Spleen (tissue), 11 donors: ENCODE measurements at regions not wholly inside any gene's neighbourhood (a gene's known extent, or its start where the extent isn't known, plus 50 kb on each side); places are given as distances from the start of the nearest gene placed in this dataset.

Experiments used
- DNase-seq: peaks from one replicate; pipeline ENCODE4 v3.0.0-alpha.2; 2020
- H3K27ac ChIP-seq, 8 donors: fragments of 200-600 bp; sonication (generic) in 7 of 8; 1 replicate in 4 of 8; 2 replicates in 4 of 8; pipeline versions ENCODE4 v1.5.0 to v1.8.0; 2016 to 2021; ENCODE audit warnings: inconsistent platforms in 4 of 8, mild to moderate bottlenecking in 4 of 8, moderate library complexity in 1 of 8
- H3K27me3 ChIP-seq, 7 donors: fragments of 200-600 bp; sonication (generic) in 6 of 7; replicated peaks in 1 of 7; 1 replicate in 4 of 7; 2 replicates in 3 of 7; pipeline versions ENCODE4 v1.5.0 to v1.8.0; 2016 to 2021; ENCODE audit warnings: inconsistent platforms in 3 of 7, mild to moderate bottlenecking in 1 of 7
- H3K36me3 ChIP-seq, 6 donors: fragments of 200-600 bp; sonication (generic) in 5 of 6; 1 replicate in 4 of 6; 2 replicates in 2 of 6; pipeline versions ENCODE4 v1.5.0 to v1.8.0; 2016 to 2021; ENCODE audit warnings: inconsistent platforms in 2 of 6
- H3K4me1 ChIP-seq, 6 donors: fragments of 200-600 bp; sonication (generic) in 5 of 6; 1 replicate in 3 of 6; 2 replicates in 3 of 6; pipeline versions ENCODE4 v1.5.0 to v1.8.0; 2016 to 2021; ENCODE audit warnings: inconsistent platforms in 3 of 6
- H3K4me3 ChIP-seq, 8 donors: fragments of 200-600 bp; sonication (generic) in 7 of 8; 1 replicate in 4 of 8; 2 replicates in 4 of 8; pipeline versions ENCODE4 v1.5.0 to v1.8.0; 2016 to 2021; ENCODE audit warnings: inconsistent platforms in 4 of 8, mild to moderate bottlenecking in 4 of 8, moderate library complexity in 2 of 8
- H3K9me3 ChIP-seq, 8 donors: fragments of 200-600 bp; sonication (generic) in 7 of 8; 1 replicate in 4 of 8; 2 replicates in 4 of 8; pipeline versions ENCODE4 v1.5.0 to v1.8.0; 2016 to 2021; ENCODE audit warnings: inconsistent platforms in 4 of 8
- CTCF ChIP-seq, 11 experiments: fragments of 200-600 bp in 7 of 11; fragments of 450-650 bp in 4 of 11; sonication (generic) in 4 of 11; IDR thresholded peaks in 8 of 11; conservative IDR thresholded peaks in 3 of 11; 1 replicate in 7 of 11; 2 replicates in 4 of 11; pipeline versions ENCODE4 v1.4.0 to v1.8.0; 2016 to 2021; ENCODE audit warnings: antibody characterized with exemption in 11 of 11, inconsistent platforms in 4 of 11, mild to moderate bottlenecking in 1 of 11
- POLR2A ChIP-seq, 3 donors: fragments of 450-650 bp; IDR thresholded peaks; one replicate each; pipeline ENCODE4 v1.5.1; 2017; ENCODE audit warnings: antibody characterized with exemption in 3 of 3, mild to moderate bottlenecking in 1 of 3
- POLR2AphosphoS5 ChIP-seq, 3 donors: sonication (generic); formaldehyde crosslinking; IDR thresholded peaks; one replicate each; pipeline ENCODE4 v1.5.1; 2017; ENCODE audit warnings: antibody characterized with exemption in 3 of 3
- WGBS, 5 donors: extraction: QIAGEN DNeasy Blood & Tissue Kit in 3 of 5; methylation state at CpG; one replicate each; pipeline versions ENCODE4 v1.1.5 to v1.1.7; 2013 to 2018; 5-methylcytosine and 5-hydroxymethylcytosine counted together
- intact Hi-C: fragments of 100-400 bp; cut with DNase I; formaldehyde crosslinking; loops from one replicate; pipeline ENCODE4 v1.15.0; 2023; ENCODE audit warnings: low total_unique reads
- donor health status: healthy with polysubstance abuse.
- donor health status: DM: no; HTN: no; CAD: no; lungs with moderate emphysema.
- donor health status: DM: no; HTN: no; CAD: no.
- donor health status: Bipolar disorder and iron deficiency.
- donor health status: healthy.
- donor health status: DM: no; HTN: no; CAD: no.
- donor health status: DM: yes; HTN: yes; CAD: no.

GRCh38 chr2:77999376-77999775 is 477.2 kb upstream of the LRRTM4 start:
- Histone ChIP-seq H3K4me1 (no peaks in the 10 kb centered on the region), H3K36me3 (no peaks in the 10 kb centered on the region), H3K27me3 (no peaks in the 10 kb centered on the region), H3K4me3 (no peak overlapping the region), H3K27ac (no peak overlapping the region), H3K9me3 (peaks cover 0 to 10% (median 5%) of the 10 kb centered on the region in 8 donors)
- no peak for DNase-seq
- intact Hi-C loops, result no loop called here
- TF ChIP-seq CTCF (IDR thresholded peaks at IDR 0.05 in 8 of 11, conservative IDR thresholded peaks at IDR 0.05 in 3 of 11), result no peak
- TF ChIP-seq POLR2AphosphoS5 (IDR thresholded peaks at IDR 0.05), result no peak
- no peak for TF ChIP-seq POLR2A (IDR thresholded peaks at IDR 0.05)
- WGBS, 5 donors, result 44 to 70% (median 57%) methylated on average over 1 of the region's 1 CpG

GRCh38 chr2:78009289-78009688 is 487.1 kb upstream of the LRRTM4 start:
- peaks cover 0 to 29% (median 19%) of the 10 kb centered on the region in 8 donors for H3K9me3 ChIP-seq
- no peak for TF ChIP-seq POLR2A (IDR thresholded peaks at IDR 0.05)
- TF ChIP-seq POLR2AphosphoS5 (IDR thresholded peaks at IDR 0.05), result no peak
- no peak for DNase-seq
- no peaks in the 10 kb centered on the region for H3K36me3 ChIP-seq
- intact Hi-C loops, result no loop called here
- no peaks in the 10 kb centered on the region for H3K27me3 ChIP-seq
- H3K4me3 ChIP-seq, result no peak overlapping the region
- no peak overlapping the region for H3K27ac ChIP-seq
- H3K4me1 ChIP-seq, result no peaks in the 10 kb centered on the region

GRCh38 chr2:78011251-78011650 is 489.1 kb upstream of the LRRTM4 start:
- Histone ChIP-seq H3K9me3 (peaks cover 0 to 12% (median 5%) of the 10 kb centered on the region in 8 donors), H3K27ac (no peak overlapping the region), H3K27me3 (no peaks in the 10 kb centered on the region), H3K4me3 (no peak overlapping the region), H3K4me1 (no peaks in the 10 kb centered on the region), H3K36me3 (no peaks in the 10 kb centered on the region)
- DNase-seq, result no peak
- intact Hi-C loops, result no loop called here
- TF ChIP-seq POLR2AphosphoS5 (IDR thresholded peaks at IDR 0.05), result no peak
- no peak for TF ChIP-seq POLR2A (IDR thresholded peaks at IDR 0.05)
- no peak for TF ChIP-seq CTCF (IDR thresholded peaks at IDR 0.05 in 8 of 11, conservative IDR thresholded peaks at IDR 0.05 in 3 of 11)
- 72 to 90% (median 80%) methylated on average over 2 of the region's 2 CpGs for WGBS, 5 donors

- no peak overlapping the region for H3K27ac ChIP-seq
- no peaks in the 10 kb centered on the region for H3K36me3 ChIP-seq
- intact Hi-C loops, result no loop called here
- 72 to 75% (median 73%) methylated on average over 4 of the region's 4 CpGs for WGBS, 5 donors
- peaks cover 0 to 22% (median 5%) of the 10 kb centered on the region in 8 donors for H3K9me3 ChIP-seq
- no peaks in the 10 kb centered on the region for H3K27me3 ChIP-seq
- TF ChIP-seq POLR2A (IDR thresholded peaks at IDR 0.05) (no peak), POLR2AphosphoS5 (IDR thresholded peaks at IDR 0.05) (no peak), CTCF (IDR thresholded peaks at IDR 0.05 in 8 of 11, conservative IDR thresholded peaks at IDR 0.05 in 3 of 11) (no peak)
- no peaks in the 10 kb centered on the region for H3K4me1 ChIP-seq
- no peak overlapping the region for H3K4me3 ChIP-seq
- DNase-seq, result no peak
Measured at GRCh38 chr2:78020491-78020890, 498.3 kb upstream of the LRRTM4 start.

GRCh38 chr2:78023356-78023755 is 501.2 kb upstream of the LRRTM4 start:
- no peak for TF ChIP-seq POLR2AphosphoS5 (IDR thresholded peaks at IDR 0.05)
- TF ChIP-seq POLR2A (IDR thresholded peaks at IDR 0.05), result no peak
- TF ChIP-seq CTCF (IDR thresholded peaks at IDR 0.05 in 8 of 11, conservative IDR thresholded peaks at IDR 0.05 in 3 of 11), result no peak
- H3K4me3 ChIP-seq, result no peak overlapping the region
- no peaks in the 10 kb centered on the region for H3K4me1 ChIP-seq
- H3K9me3 ChIP-seq, result peaks cover 0 to 37% (median 19%) of the 10 kb centered on the region in 8 donors
- intact Hi-C loops, result no loop called here
- H3K36me3 ChIP-seq, result no peaks in the 10 kb centered on the region
- H3K27ac ChIP-seq, result no peak overlapping the region
- 38 to 63% (median 57%) methylated on average over 1 of the region's 1 CpG for WGBS, 5 donors
- DNase-seq, result no peak
- no peaks in the 10 kb centered on the region for H3K27me3 ChIP-seq
